ENCODE measurements at regions not wholly inside any gene's neighbourhood (a gene's known extent, or its start where the extent isn't known, plus 50 kb on each side); places are given as distances from the start of the nearest gene placed in this dataset.

DNA sequence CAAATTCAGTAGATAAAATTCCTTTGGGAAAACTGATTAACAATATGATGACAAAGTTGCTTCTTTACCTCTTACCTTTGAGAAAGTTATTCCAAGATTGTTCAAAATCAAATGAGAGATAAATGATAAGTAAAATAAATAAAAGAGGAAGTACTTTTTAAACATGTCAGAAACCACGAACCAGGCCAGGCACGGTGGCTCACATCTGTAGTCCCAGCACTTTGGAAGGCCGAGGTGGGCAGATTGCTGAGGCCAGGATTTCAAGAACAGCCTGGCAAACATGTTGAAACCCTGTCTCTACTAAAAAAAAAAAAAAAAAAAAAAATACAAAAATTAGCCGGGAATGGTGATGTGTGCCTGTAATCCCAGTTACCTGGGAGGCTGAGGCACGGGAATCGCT is 296.6 kb downstream of the HGF start:
- H3K4me1 ChIP-seq = peaks cover 0 to 24% (median 0%) of the 10 kb centered on the region in 4 donors
- no peaks in the 10 kb centered on the region for H3K9me3 ChIP-seq
- H3K4me3 ChIP-seq = no peak overlapping the region
- H3K27ac ChIP-seq = no peak overlapping the region
- no peaks in the 10 kb centered on the region for H3K27me3 ChIP-seq
- no peak for DNase-seq
- TF ChIP-seq POLR2A (IDR thresholded peaks at IDR 0.05) = no peak
- TF ChIP-seq, protein P1, sequence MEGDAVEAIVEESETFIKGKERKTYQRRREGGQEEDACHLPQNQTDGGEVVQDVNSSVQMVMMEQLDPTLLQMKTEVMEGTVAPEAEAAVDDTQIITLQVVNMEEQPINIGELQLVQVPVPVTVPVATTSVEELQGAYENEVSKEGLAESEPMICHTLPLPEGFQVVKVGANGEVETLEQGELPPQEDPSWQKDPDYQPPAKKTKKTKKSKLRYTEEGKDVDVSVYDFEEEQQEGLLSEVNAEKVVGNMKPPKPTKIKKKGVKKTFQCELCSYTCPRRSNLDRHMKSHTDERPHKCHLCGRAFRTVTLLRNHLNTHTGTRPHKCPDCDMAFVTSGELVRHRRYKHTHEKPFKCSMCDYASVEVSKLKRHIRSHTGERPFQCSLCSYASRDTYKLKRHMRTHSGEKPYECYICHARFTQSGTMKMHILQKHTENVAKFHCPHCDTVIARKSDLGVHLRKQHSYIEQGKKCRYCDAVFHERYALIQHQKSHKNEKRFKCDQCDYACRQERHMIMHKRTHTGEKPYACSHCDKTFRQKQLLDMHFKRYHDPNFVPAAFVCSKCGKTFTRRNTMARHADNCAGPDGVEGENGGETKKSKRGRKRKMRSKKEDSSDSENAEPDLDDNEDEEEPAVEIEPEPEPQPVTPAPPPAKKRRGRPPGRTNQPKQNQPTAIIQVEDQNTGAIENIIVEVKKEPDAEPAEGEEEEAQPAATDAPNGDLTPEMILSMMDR (IDR thresholded peaks at IDR 0.05) = no peak
- no peaks in the 10 kb centered on the region for H3K36me3 ChIP-seq

DNA sequence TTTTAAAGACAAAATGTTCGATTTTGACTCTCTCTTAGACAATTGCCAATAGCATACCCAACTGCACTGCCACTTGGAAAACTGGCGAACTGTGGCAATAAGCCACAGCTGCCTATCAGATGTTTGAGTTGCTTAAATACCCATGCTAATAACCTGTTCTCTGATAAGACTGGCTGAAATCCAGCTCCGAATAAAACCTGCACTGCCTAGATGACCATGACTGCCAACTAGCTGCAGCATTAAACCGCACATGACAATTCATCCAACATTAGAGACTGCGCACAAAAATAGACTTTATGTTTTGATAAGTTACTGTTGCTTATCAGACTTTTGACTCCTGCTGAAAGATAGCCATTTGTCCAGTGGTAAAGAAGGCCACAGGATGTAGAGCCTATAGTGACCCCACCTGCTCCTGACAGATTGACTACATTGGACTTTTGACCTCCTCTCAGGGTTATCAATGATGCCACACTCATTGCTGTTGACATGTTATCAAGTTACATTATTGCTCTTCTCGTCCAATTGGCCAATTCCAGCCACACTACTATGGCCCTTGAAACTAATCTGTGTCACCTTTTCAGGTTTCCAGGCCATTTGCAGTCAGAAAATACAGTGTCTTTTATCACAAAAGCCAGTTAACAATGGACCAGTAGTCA is 299.0 kb downstream of the HGF start:
- TF ChIP-seq, protein P1 (IDR thresholded peaks at IDR 0.05) = peak in 2 of 6 experiments; percentile 31 to 37
- TF ChIP-seq POLR2A (IDR thresholded peaks at IDR 0.05) = no peak
- DNase-seq = peak in 1 of 3 donors; percentile 48
- H3K36me3 ChIP-seq = no peaks in the 10 kb centered on the region
- peaks cover 0 to 24% (median 0%) of the 10 kb centered on the region in 4 donors for H3K4me1 ChIP-seq
- H3K4me3 ChIP-seq = no peak overlapping the region
- H3K27ac ChIP-seq = no peak overlapping the region
- no peaks in the 10 kb centered on the region for H3K9me3 ChIP-seq
- H3K27me3 ChIP-seq = no peaks in the 10 kb centered on the region

DNA sequence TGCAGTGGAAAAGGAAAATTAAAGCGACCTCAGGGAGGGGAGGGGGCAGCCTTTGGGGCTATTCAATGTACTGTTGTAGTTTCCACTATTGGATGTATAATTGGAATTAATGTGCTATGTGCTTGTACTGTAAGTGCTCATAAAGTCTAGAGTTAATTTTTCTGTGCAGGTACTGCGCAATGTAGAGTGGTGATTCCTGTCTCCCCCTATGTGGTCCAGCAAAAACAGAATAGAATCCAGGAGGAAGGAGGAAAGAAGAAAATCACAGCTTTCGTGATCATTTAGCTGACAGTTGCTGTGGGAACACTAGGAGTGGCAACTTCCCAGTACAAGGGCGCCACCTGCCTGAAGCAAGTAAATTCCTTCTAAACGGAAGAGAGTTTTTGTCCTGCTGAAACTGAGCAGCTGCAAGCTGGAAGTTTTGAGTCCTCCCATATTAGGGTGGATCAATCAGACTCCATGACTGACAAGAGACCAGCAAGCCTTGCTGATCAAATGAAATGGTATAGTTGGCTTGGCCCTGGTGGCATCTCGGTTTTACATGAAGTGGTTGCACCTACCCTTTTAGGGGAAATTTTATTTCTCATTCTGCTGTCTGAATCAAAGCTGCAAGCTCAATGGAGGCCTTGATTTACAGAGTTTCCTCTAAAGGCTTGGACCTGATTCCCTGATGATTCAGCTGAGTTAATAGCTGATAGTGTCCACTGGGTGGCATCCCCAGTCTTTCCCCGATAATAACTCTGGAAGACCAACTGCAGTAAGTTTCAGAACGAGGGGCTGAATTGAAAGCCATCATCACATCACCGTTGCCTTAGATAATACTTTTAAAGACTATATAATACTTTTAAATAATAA is 299.8 kb downstream of the HGF start:
- peak in 2 of 3 donors; percentile 73 to 74 for DNase-seq
- H3K4me1 ChIP-seq = peaks cover 0 to 24% (median 0%) of the 10 kb centered on the region in 4 donors
- TF ChIP-seq POLR2A (IDR thresholded peaks at IDR 0.05) = no peak
- TF ChIP-seq, protein P1 (IDR thresholded peaks at IDR 0.05) = peak in 4 of 6 experiments; percentile 35 to 74 (median 72)
- H3K9me3 ChIP-seq = no peaks in the 10 kb centered on the region
- no peaks in the 10 kb centered on the region for H3K36me3 ChIP-seq
- H3K27ac ChIP-seq = no peak overlapping the region
- H3K4me3 ChIP-seq = no peak overlapping the region
- no peaks in the 10 kb centered on the region for H3K27me3 ChIP-seq

DNA sequence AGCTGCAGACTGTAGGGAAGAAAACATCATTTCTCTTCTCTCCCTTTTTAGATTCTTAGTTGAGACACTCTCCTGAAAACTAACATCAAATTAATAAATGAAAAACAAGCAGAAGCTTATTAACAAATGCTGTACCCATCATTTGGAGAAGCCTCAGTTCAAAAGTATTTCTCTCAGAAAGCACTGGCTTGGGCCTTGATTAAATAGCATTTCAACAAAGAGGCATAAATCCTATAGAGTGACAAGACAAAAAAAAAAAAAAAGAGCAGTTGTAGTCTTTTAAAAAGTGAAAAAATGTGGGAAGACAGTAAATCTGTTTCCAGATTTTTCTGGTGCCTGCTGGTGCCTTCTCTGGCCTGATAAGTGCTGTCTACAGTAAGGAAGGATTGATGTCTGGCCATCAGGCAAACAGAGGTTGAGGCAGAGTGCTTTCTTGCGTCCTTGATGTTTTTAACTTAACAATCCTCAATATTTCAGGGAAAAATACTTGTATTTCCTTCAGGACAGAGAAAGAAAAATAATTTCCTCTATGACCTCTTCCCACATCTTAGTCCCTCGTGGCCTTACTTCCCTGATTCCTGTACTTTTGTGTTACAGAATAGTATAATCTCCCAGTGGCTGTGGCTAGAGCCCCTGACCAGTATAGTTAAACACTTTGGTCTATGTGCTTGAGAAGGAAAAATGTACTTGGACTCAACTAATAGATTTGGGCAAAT is 300.5 kb downstream of the HGF start:
- no peak overlapping the region for H3K27ac ChIP-seq
- no peak for DNase-seq
- H3K4me3 ChIP-seq = no peak overlapping the region
- peaks cover 0 to 24% (median 0%) of the 10 kb centered on the region in 4 donors for H3K4me1 ChIP-seq
- H3K9me3 ChIP-seq = no peaks in the 10 kb centered on the region
- no peaks in the 10 kb centered on the region for H3K27me3 ChIP-seq
- H3K36me3 ChIP-seq = no peaks in the 10 kb centered on the region
- TF ChIP-seq, protein P1 (IDR thresholded peaks at IDR 0.05) = no peak
- TF ChIP-seq POLR2A (IDR thresholded peaks at IDR 0.05) = no peak

DNA sequence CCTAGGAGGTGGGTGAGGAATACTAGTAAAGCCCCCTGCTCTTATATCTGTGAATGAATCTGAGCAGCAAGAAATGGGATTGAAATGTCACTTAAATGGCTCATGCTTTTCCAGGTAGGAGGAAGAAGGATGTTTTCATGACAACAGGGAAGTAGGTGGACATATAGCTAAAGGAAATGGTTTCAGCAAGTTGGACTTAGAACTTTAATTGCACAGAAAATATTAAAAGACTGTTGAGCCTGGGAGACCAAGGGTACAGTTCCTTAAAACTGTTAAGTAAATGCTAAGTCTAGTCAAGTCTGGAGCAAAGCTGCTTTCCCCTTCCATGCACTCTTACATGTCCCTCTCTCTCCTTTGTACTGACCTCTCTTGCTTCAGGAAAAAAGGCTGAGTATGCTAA is 301.3 kb downstream of the HGF start:
- no peak for DNase-seq
- no peak overlapping the region for H3K27ac ChIP-seq
- no peaks in the 10 kb centered on the region for H3K27me3 ChIP-seq

More for the DNA sequence above, 301.3 kb downstream of the HGF start:
- no peak for TF ChIP-seq POLR2A (IDR thresholded peaks at IDR 0.05)
- TF ChIP-seq, protein P1 (IDR thresholded peaks at IDR 0.05) = no peak
- H3K9me3 ChIP-seq = no peaks in the 10 kb centered on the region
- H3K36me3 ChIP-seq = no peaks in the 10 kb centered on the region
- peaks cover 0 to 24% (median 0%) of the 10 kb centered on the region in 4 donors for H3K4me1 ChIP-seq
- no peak overlapping the region for H3K4me3 ChIP-seq
